Nephron (organoid): ENCODE measurements at regions not wholly inside any gene's neighbourhood (a gene's known extent, or its start where the extent isn't known, plus 50 kb on each side); places are given as distances from the start of the nearest gene placed in this dataset.

Experiments used
- H3K27ac Mint-ChIP-seq, 3 experiments: 2 replicates each; pipeline ENCODE4 v1.8.0; 2020; ENCODE audit warnings: mixed read lengths in 3 of 3, mild to moderate bottlenecking in 2 of 3, moderate library complexity in 1 of 3
- H3K27me3 Mint-ChIP-seq: 2 replicates; pipeline ENCODE4 v1.8.0; 2021; ENCODE audit warnings: low read depth, mild to moderate bottlenecking, moderate library complexity, mixed read lengths
- H3K36me3 Mint-ChIP-seq: 2 replicates; pipeline ENCODE4 v1.8.0; 2020; ENCODE audit warnings: low read depth, mixed read lengths
- H3K4me1 Mint-ChIP-seq: 2 replicates; pipeline ENCODE4 v1.8.0; 2020; ENCODE audit warnings: mixed read lengths
- H3K4me3 Mint-ChIP-seq, 3 experiments: 2 replicates each; pipeline ENCODE4 v1.8.0; 2020; ENCODE audit warnings: mild to moderate bottlenecking in 3 of 3, mixed read lengths in 3 of 3, moderate library complexity in 2 of 3
- H3K9me3 Mint-ChIP-seq: 2 replicates; pipeline ENCODE4 v1.8.0; 2020; ENCODE audit warnings: mixed read lengths
- TF ChIP-seq, protein P1 (sequence below), 3 experiments: fragments of 200-600 bp; sonication (generic); IDR thresholded peaks; one replicate each; pipeline ENCODE4 v1.5.0; 2021; ENCODE audit warnings: antibody characterized with exemption in 3 of 3; ENCODE audit not compliant: unreplicated experiment in 3 of 3

- no peaks in the 10 kb centered on the region for H3K36me3 Mint-ChIP-seq
- peaks cover 30% of the 10 kb centered on the region for H3K4me1 Mint-ChIP-seq
- H3K9me3 Mint-ChIP-seq, result no peaks in the 10 kb centered on the region
- no peak overlapping the region for H3K27ac Mint-ChIP-seq
- H3K4me3 Mint-ChIP-seq, result no peak overlapping the region
- peaks cover 8% of the 10 kb centered on the region for H3K27me3 Mint-ChIP-seq
- TF ChIP-seq, protein P1, sequence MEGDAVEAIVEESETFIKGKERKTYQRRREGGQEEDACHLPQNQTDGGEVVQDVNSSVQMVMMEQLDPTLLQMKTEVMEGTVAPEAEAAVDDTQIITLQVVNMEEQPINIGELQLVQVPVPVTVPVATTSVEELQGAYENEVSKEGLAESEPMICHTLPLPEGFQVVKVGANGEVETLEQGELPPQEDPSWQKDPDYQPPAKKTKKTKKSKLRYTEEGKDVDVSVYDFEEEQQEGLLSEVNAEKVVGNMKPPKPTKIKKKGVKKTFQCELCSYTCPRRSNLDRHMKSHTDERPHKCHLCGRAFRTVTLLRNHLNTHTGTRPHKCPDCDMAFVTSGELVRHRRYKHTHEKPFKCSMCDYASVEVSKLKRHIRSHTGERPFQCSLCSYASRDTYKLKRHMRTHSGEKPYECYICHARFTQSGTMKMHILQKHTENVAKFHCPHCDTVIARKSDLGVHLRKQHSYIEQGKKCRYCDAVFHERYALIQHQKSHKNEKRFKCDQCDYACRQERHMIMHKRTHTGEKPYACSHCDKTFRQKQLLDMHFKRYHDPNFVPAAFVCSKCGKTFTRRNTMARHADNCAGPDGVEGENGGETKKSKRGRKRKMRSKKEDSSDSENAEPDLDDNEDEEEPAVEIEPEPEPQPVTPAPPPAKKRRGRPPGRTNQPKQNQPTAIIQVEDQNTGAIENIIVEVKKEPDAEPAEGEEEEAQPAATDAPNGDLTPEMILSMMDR (IDR thresholded peaks at IDR 0.05; ENCODE audit: unreplicated experiment in 3 of 3), result no peak
Observed at GRCh38 chr10:35949811-35950211, 307.7 kb upstream of the FZD8 start.

- no peak overlapping the region for H3K4me3 Mint-ChIP-seq
- H3K36me3 Mint-ChIP-seq, result no peaks in the 10 kb centered on the region
- H3K9me3 Mint-ChIP-seq, result no peaks in the 10 kb centered on the region
- TF ChIP-seq, protein P1 (IDR thresholded peaks at IDR 0.05; ENCODE audit: unreplicated experiment in 3 of 3), result no peak
- H3K27ac Mint-ChIP-seq, result no peak overlapping the region
- H3K4me1 Mint-ChIP-seq, result peaks cover 30% of the 10 kb centered on the region
- H3K27me3 Mint-ChIP-seq, result peaks cover 5% of the 10 kb centered on the region
Observed at GRCh38 chr10:35946556-35946955, 304.5 kb upstream of the FZD8 start.

DNA sequence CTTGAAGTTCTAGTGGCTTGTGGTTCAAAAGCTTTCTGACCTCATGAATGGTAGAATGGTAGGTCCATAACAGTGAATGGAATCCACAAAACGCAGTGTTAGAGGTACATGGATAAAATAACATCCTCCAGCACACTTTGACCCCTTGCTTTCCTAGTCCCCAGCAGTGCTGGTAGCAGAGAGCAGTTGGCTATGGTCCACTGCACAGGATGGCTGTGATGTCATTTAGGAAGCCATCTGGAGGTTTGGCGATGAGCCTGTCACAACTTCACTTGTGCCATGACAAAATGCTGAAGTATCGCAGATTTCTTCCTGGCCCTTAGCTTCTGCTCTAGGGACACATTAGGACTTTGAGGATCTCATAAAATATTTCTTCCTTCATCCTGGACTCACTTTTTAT is 300.0 kb upstream of the FZD8 start:
- Mint-ChIP-seq H3K36me3 (no peaks in the 10 kb centered on the region), H3K27ac (no peak overlapping the region), H3K4me1 (peaks cover 51% of the 10 kb centered on the region), H3K4me3 (no peak overlapping the region), H3K9me3 (peaks cover 3% of the 10 kb centered on the region), H3K27me3 (peaks cover 18% of the 10 kb centered on the region)
- TF ChIP-seq, protein P1 (IDR thresholded peaks at IDR 0.05; ENCODE audit: unreplicated experiment in 3 of 3), result no peak

DNA sequence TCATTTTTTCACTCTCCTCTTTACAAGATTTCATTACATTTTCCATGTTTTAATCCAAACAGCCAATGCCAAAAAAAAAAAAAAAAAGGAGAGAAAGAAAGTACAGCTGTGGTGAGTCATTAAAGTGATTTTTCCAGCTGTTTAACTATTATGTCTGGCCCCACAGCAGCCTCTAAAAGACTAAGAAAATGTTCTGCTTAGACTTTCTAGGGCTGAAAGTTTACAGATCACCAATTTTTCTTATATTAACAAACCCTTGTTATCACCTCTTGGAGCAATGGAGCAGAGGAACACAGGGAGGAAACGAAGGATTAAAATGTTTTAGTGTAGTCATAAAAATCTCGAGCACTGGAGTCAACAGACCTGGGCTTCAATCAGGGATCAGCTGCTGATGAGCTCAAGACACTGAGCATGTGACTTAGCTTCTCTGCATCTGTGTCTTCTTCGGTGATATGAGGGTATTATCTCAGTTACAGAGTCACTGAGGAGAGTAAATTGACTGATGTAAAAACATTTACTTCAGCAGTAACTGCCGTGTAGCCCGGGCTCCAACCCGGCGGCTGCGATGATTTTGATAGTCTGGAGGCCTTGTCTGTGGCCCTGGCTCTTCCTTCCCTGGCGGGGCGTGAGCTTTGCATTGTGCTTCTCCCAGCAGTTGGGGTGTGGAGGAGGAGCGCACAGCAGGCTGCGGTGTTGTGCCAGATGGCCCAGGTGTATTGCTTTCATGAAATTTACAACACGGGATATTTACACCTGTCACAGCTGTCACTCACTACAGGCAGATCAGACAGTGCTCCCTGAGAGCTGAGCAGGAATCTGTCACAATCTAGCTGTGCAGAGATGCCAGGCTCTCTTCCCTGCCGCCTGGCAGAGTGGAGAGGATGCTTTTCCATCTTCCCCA is 298.3 kb upstream of the FZD8 start:
- Mint-ChIP-seq H3K27ac (peak overlapping the region; percentile 57 to 90 (median 83)), H3K27me3 (peaks cover 16% of the 10 kb centered on the region), H3K4me3 (peak overlapping the region in 1 of 3 experiments; percentile 1), H3K9me3 (peaks cover 3% of the 10 kb centered on the region), H3K36me3 (no peaks in the 10 kb centered on the region), H3K4me1 (peaks cover 49% of the 10 kb centered on the region)
- TF ChIP-seq, protein P1 (IDR thresholded peaks at IDR 0.05; ENCODE audit: unreplicated experiment in 3 of 3), result no peak

DNA sequence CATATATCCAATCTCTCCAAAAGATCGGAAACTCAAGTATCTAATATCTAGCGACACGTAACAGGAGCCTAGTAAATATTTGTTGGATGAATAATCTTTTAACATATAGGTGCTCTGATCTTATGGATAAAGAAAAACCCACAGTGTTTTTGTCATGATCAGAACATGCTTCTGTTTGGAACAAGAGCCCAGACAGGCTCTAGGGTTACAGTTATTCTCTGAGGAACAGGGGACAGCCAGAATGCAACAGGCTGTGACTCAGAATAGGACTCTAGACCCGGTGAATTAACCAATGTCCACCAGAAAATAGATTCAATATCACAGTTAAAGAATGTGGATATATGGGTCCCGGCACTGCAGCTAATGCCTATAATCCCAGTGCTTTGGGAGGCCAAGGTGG is 296.1 kb upstream of the FZD8 start:
- peaks cover 21% of the 10 kb centered on the region for H3K27me3 Mint-ChIP-seq
- peaks cover 66% of the 10 kb centered on the region for H3K4me1 Mint-ChIP-seq
- no peaks in the 10 kb centered on the region for H3K36me3 Mint-ChIP-seq
- peaks cover 3% of the 10 kb centered on the region for H3K9me3 Mint-ChIP-seq
- H3K4me3 Mint-ChIP-seq, result peak overlapping the region in 1 of 3 experiments; percentile 16
- TF ChIP-seq, protein P1 (IDR thresholded peaks at IDR 0.05; ENCODE audit: unreplicated experiment in 3 of 3), result no peak
- peak overlapping the region in 2 of 3 experiments; percentile 20 to 22 for H3K27ac Mint-ChIP-seq
